HL-60 (cell line): ENCODE measurements at regions not wholly inside any gene's neighbourhood (a gene's known extent, or its start where the extent isn't known, plus 50 kb on each side); places are given as distances from the start of the nearest gene placed in this dataset.
"Not testable (repeated sequence)": the region's sequence is repeated elsewhere in the genome, so short reads cannot be mapped to it uniquely, and the experiment has no call there.

Experiments used
- CTCF ChIP-seq: IDR thresholded peaks from one replicate; pipeline ENCODE4 v1.5.1; 2011; ENCODE audit warnings: low read length, control low read depth, inconsistent platforms; ENCODE audit not compliant: insufficient read depth
- GABPA ChIP-seq: IDR thresholded peaks from 2 replicates; pipeline ENCODE4 v1.6.1; 2012; ENCODE audit warnings: low read depth
- POLR2AphosphoS5 ChIP-seq: IDR thresholded peaks from 2 replicates; pipeline ENCODE4 v1.6.1; 2012; ENCODE audit warnings: low read depth
- REST ChIP-seq: IDR thresholded peaks from 2 replicates; pipeline ENCODE4 v1.6.1; 2012; ENCODE audit warnings: low read depth; ENCODE audit not compliant: insufficient replicate concordance
- SPI1 ChIP-seq: IDR thresholded peaks from 2 replicates; pipeline ENCODE4 v1.6.1; 2012; ENCODE audit warnings: low read depth, mild to moderate bottlenecking, borderline replicate concordance

GRCh38 chr5:131095561-131095960 is 69.5 kb downstream of the HINT1 start:
- not testable (repeated sequence) for TF ChIP-seq GABPA, POLR2AphosphoS5, CTCF, REST, SPI1
